GM19351 (cell line): ENCODE measurements at regions not wholly inside any gene's neighbourhood (a gene's known extent, or its start where the extent isn't known, plus 50 kb on each side); places are given as distances from the start of the nearest gene placed in this dataset.

ENCODE experiments used
- ATAC-seq: cut with Tn5 transposase; IDR thresholded peaks from one replicate; pipeline ENCODE4 v1.9.1; 2021; ENCODE audit warnings: mild to moderate bottlenecking, moderate library complexity; ENCODE audit not compliant: unreplicated experiment

DNA sequence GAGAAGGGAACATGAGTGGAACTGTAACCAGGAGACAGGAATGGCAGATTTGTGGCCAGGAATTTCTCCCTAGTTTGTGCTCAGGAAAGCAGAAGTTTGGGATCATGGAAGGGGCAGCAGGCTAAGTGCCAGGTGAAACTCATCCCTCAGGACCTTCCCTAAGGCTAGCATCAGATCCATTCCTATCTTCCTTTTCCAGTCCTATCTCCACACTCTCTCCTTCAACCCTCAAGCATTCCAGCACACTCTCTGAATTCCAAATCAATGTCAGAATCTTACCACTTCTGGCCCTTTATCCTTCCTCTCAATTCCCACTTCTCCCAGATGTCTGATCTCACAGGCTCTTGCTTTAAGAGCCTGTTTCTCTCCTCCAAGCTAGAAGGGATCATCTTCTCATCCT lies 53.2 kb upstream of the GRIA1 start:
- no peak for ATAC-seq

DNA sequence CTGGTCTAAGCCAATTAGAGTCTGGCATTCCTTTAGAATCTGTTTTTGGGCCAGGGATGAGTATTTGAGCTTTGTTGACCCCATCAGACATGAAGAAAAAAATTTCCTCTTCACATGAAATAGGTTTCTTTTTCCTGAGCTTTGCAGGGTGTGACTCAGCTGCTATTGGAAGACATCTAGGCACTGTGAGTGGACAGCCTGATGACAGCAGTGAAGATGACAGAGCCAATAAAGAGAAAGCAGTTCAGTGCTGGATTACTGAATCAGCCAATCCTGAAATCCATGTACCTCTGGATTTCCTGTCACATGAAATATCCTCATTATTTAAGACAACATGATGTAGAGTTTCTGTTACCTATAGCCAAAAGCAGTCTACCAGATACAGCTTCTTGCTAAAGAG lies 51.3 kb upstream of the GRIA1 start:
- ATAC-seq = no peak
